HCT116 (cell line): ENCODE measurements at regions not wholly inside any gene's neighbourhood (a gene's known extent, or its start where the extent isn't known, plus 50 kb on each side); places are given as distances from the start of the nearest gene placed in this dataset.

Experiments
- ATAC-seq: fragments of 200-7000 bp; cut with Tn5 transposase; 2 replicates; pipeline ENCODE4 v1.9.1; 2020; ENCODE audit warnings: mild to moderate bottlenecking, moderate library complexity
- BruUV-seq: library from RNA; stranded (reverse); fragments of 400-500 nt; replicated peaks from 2 replicates; lab custom pipeline; 2021; lab: Mats Ljungman, UMichigan
- CTCF ChIA-PET: fragments of 300-600 bp; sonication (Branson Sonifier 250); formaldehyde crosslinking; loops from one replicate; lab custom pipeline; 2021; ENCODE audit warnings: antibody characterized with exemption; lab: Charles Lee
- POLR2A ChIA-PET: fragments of 300-600, 350-600 bp; sonication (Branson Sonifier 250); formaldehyde crosslinking; loops from one replicate; lab custom pipeline; 2021; ENCODE audit warnings: antibody characterized with exemption; lab: Charles Lee
- RAD21 ChIA-PET, 2 experiments: fragments of 300-600 bp; sonication (Branson Sonifier 250); formaldehyde crosslinking; loops; one replicate each; lab custom pipeline; 2023; ENCODE audit warnings: low total read pairs in 2 of 2; ENCODE audit not compliant: uncharacterized antibody in 2 of 2, unreplicated experiment in 2 of 2, low non-redundant PET in 1 of 2; lab: Charles Lee
- DNase-seq: peaks from one replicate; pipeline ENCODE4 v3.0.0-alpha.2; 2010; ENCODE audit warnings: low read depth, low spot score
- H2AFZ ChIP-seq: fragments of 200-600 bp; shearing (Covaris generic), sonication (generic); 2 replicates; pipeline ENCODE4 v1.6.1; 2017; ENCODE audit warnings: low read depth, mixed run types, mixed read lengths, antibody characterized with exemption, low read length; ENCODE audit not compliant: poor library complexity, severe bottlenecking
- H3K27ac ChIP-seq: 2 replicates; pipeline ENCODE4 v1.5.1; 2012; ENCODE audit warnings: low read depth, low read length
- H3K27me3 ChIP-seq: fragments of 200-600 bp; sonication (generic); 2 replicates; pipeline ENCODE4 v1.6.1; 2016; ENCODE audit warnings: mixed run types, low read length, mixed read lengths; ENCODE audit not compliant: insufficient read depth
- H3K36me3 ChIP-seq, 2 experiments: fragments of 200-500 bp in 1 of 2; fragments of 200-600 bp in 1 of 2; sonication (Bioruptor generic) in 1 of 2; sonication (generic) in 1 of 2; 2 replicates each; pipeline versions ENCODE4 v1.5.1 to v1.6.1; 2014 to 2016; ENCODE audit warnings: low read length in 2 of 2, inconsistent platforms in 1 of 2, mixed read lengths in 1 of 2, mixed run types in 1 of 2; ENCODE audit not compliant: insufficient read depth in 2 of 2, control insufficient read depth in 1 of 2
- H3K4me1 ChIP-seq, 2 experiments: fragments of 200-600 bp in 1 of 2; sonication (generic) in 1 of 2; 2 replicates each; pipeline versions ENCODE4 v1.5.1 to v1.6.1; 2012 to 2017; ENCODE audit warnings: low read length in 2 of 2, inconsistent platforms in 1 of 2, mild to moderate bottlenecking in 1 of 2, mixed read lengths in 1 of 2, mixed run types in 1 of 2, moderate library complexity in 1 of 2; ENCODE audit not compliant: insufficient read depth in 2 of 2, control insufficient read depth in 1 of 2
- H3K4me2 ChIP-seq: fragments of 200-600 bp; sonication (generic); 2 replicates; pipeline ENCODE4 v1.6.1; 2017; ENCODE audit warnings: mixed run types, low read length, mixed read lengths
- H3K4me3 ChIP-seq, 2 experiments: fragments of 200-600 bp in 1 of 2; sonication (generic) in 1 of 2; replicated peaks in 1 of 2; 2 replicates each; pipeline ENCODE4 v1.5.1; 2011 to 2016; ENCODE audit warnings: low read length in 2 of 2, control low read depth in 1 of 2, low read depth in 1 of 2, mild to moderate bottlenecking in 1 of 2, mixed read lengths in 1 of 2, mixed run types in 1 of 2
- H3K79me2 ChIP-seq: fragments of 200-600 bp; sonication (generic); 2 replicates; pipeline ENCODE4 v1.6.1; 2017; ENCODE audit warnings: mild to moderate bottlenecking, mixed run types, low read length, moderate library complexity, mixed read lengths; ENCODE audit not compliant: insufficient read depth
- H3K9ac ChIP-seq: fragments of 200-600 bp; sonication (generic); 2 replicates; pipeline ENCODE4 v1.6.1; 2016; ENCODE audit warnings: low read length, mixed read lengths
- H3K9me2 ChIP-seq: fragments of 200-600 bp; sonication (generic), shearing (Covaris generic); 2 replicates; pipeline ENCODE4 v1.6.1; 2017; ENCODE audit warnings: mixed run types, mild to moderate bottlenecking, moderate library complexity; ENCODE audit not compliant: insufficient read depth
- H3K9me3 ChIP-seq, 2 experiments: fragments of 200-500 bp in 1 of 2; fragments of 200-600 bp in 1 of 2; sonication (Bioruptor generic) in 1 of 2; sonication (generic) in 1 of 2; 2 replicates each; pipeline ENCODE4 v1.6.1; 2014 to 2017; ENCODE audit warnings: low read length in 2 of 2, mixed read lengths in 2 of 2, inconsistent platforms in 1 of 2, low read depth in 1 of 2, mild to moderate bottlenecking in 1 of 2, mixed run types in 1 of 2, moderate library complexity in 1 of 2; ENCODE audit not compliant: control insufficient read depth in 1 of 2, insufficient read depth in 1 of 2
- H4K20me1 ChIP-seq: fragments of 200-600 bp; sonication (generic), shearing (Covaris generic); 2 replicates; pipeline ENCODE4 v1.6.1; 2017; ENCODE audit warnings: mixed run types, mild to moderate bottlenecking, moderate library complexity; ENCODE audit not compliant: insufficient read depth
- CBX3 ChIP-seq: IDR thresholded peaks from 2 replicates; pipeline ENCODE4 v1.6.1; 2012; ENCODE audit warnings: low read depth
- EGR1 ChIP-seq: IDR thresholded peaks from 2 replicates; pipeline ENCODE4 v1.6.1; 2012; ENCODE audit warnings: low read depth
- EZH2phosphoT487 ChIP-seq: fragments of 200-600 bp; IDR thresholded peaks from 2 replicates; pipeline ENCODE4 v1.6.1; 2018; ENCODE audit warnings: antibody characterized with exemption, borderline replicate concordance
- FOSL1 ChIP-seq: IDR thresholded peaks from 2 replicates; pipeline ENCODE4 v1.6.1; 2012; ENCODE audit warnings: low read depth
- JUND ChIP-seq: IDR thresholded peaks from 2 replicates; pipeline ENCODE4 v1.6.1; 2012
- POLR2A ChIP-seq: IDR thresholded peaks from 2 replicates; pipeline ENCODE4 v1.7.0; 2011; ENCODE audit warnings: borderline replicate concordance; ENCODE audit not compliant: insufficient read depth, insufficient read length; ENCODE audit errors: extremely low read depth
- POLR2AphosphoS5 ChIP-seq: IDR thresholded peaks from 2 replicates; pipeline ENCODE4 v1.6.1; 2011; ENCODE audit warnings: mild to moderate bottlenecking, low read depth, low read length, moderate library complexity
- RAD21 ChIP-seq: IDR thresholded peaks from 2 replicates; pipeline ENCODE4 v1.6.1; 2012; ENCODE audit warnings: low read depth, mild to moderate bottlenecking
- SIN3A ChIP-seq: IDR thresholded peaks from 2 replicates; pipeline ENCODE4 v1.6.1; 2012; ENCODE audit warnings: low read depth
- SP1 ChIP-seq: IDR thresholded peaks from 2 replicates; pipeline ENCODE4 v1.6.1; 2012; ENCODE audit warnings: low read depth
- SRF ChIP-seq: IDR thresholded peaks from 2 replicates; pipeline ENCODE4 v1.6.1; 2012; ENCODE audit warnings: low read depth
- TCF7L2 ChIP-seq: IDR thresholded peaks from 2 replicates; pipeline ENCODE4 v1.7.0; 2011; ENCODE audit warnings: borderline replicate concordance, inconsistent platforms; ENCODE audit not compliant: insufficient read depth, insufficient read length; ENCODE audit errors: extremely low read depth
- YY1 ChIP-seq: IDR thresholded peaks from 2 replicates; pipeline ENCODE4 v1.6.1; 2011; ENCODE audit warnings: low read length, low read depth, moderate library complexity, mild to moderate bottlenecking; ENCODE audit not compliant: insufficient replicate concordance; ENCODE audit errors: extremely low read depth
- ZFX ChIP-seq: fragments of 450-650 bp; IDR thresholded peaks from 2 replicates; pipeline ENCODE4 v1.6.1; 2017
- ZNF274 ChIP-seq: fragments of 200-500 bp; sonication (Bioruptor generic); IDR thresholded peaks from 2 replicates; pipeline ENCODE4 v1.6.1; 2014; ENCODE audit warnings: mild to moderate bottlenecking, low read depth, low read length, inconsistent platforms
- intact Hi-C: fragments of 100-400 bp; cut with micrococcal nuclease; formaldehyde crosslinking; loops from 2 replicates; pipeline ENCODE4 v1.10.0; 2022
- TF ChIP-seq, protein P1 (sequence below): IDR thresholded peaks from 2 replicates; pipeline ENCODE4 v1.6.1; 2012
- TF ChIP-seq, protein P2 (sequence below), 3 experiments: fragments of 200-600 bp in 1 of 3; sonication (generic) in 1 of 3; IDR thresholded peaks in 2 of 3; conservative IDR thresholded peaks in 1 of 3; 2 replicates each; pipeline ENCODE4 v1.5.1; 2012 to 2017; ENCODE audit warnings: low read depth in 2 of 3, low read length in 2 of 3, antibody characterized with exemption in 1 of 3, borderline replicate concordance in 1 of 3, control low read depth in 1 of 3, mild to moderate bottlenecking in 1 of 3, mixed read lengths in 1 of 3, mixed run types in 1 of 3, moderate library complexity in 1 of 3; ENCODE audit not compliant: insufficient read depth in 1 of 3
- TF ChIP-seq, protein P3 (sequence below): IDR thresholded peaks from 2 replicates; pipeline ENCODE4 v1.6.1; 2012
- TF ChIP-seq, protein P4 (sequence below): IDR thresholded peaks from 2 replicates; pipeline ENCODE4 v1.6.1; 2011; ENCODE audit warnings: mild to moderate bottlenecking, low read length, moderate library complexity; ENCODE audit not compliant: insufficient replicate concordance; ENCODE audit errors: extremely low read depth
- TF ChIP-seq, protein P5 (sequence below): IDR thresholded peaks from 2 replicates; pipeline ENCODE4 v1.6.1; 2012; ENCODE audit warnings: low read depth

DNA sequence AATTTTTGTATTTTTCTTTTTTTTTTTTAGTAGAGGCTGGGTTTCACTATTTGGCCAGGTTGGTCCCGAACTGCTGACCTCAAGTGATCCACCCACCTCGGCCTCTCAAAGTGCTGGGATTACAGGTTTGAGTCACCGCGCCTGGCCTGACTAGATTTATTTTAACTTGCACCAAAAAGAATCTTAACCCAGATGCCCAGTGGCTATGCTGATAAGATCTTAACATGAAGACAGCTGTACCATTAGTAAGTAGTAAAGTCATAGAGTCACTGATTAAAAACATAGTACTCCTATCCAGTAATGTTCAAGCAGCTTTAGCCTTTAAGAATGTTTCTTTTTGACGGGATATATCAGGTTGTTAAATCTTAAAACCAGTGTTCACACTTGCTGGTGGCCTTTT lies 1061.8 kb upstream of the FLRT2 start:
- ATAC-seq (no peak), DNase-seq (no peak)
- no peaks in the 10 kb centered on the region for H3K27me3 ChIP-seq
- H3K36me3 ChIP-seq, result no peaks in the 10 kb centered on the region
- H3K4me2 ChIP-seq, result no peak overlapping the region
- H3K27ac ChIP-seq, result no peak overlapping the region
- no peak overlapping the region for H2AFZ ChIP-seq
- no peaks in the 10 kb centered on the region for H3K79me2 ChIP-seq
- no peaks in the 10 kb centered on the region; the same call in 1 of the 2 replicates for H4K20me1 ChIP-seq
- H3K9me3 ChIP-seq, result peaks cover 8% of the 10 kb centered on the region in 2 experiments; a peak in 2 of 4 replicates
- no peaks in the 10 kb centered on the region for H3K9me2 ChIP-seq
- POLR2A ChIA-PET, result no interaction called here
- TF ChIP-seq, protein P1, sequence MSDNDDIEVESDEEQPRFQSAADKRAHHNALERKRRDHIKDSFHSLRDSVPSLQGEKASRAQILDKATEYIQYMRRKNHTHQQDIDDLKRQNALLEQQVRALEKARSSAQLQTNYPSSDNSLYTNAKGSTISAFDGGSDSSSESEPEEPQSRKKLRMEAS, result no peak
- TF ChIP-seq ZNF274 (no peak), SIN3A (no peak), ZFX (no peak), YY1 (no peak), TCF7L2 (no peak), SRF (no peak), EGR1 (no peak), FOSL1 (no peak), SP1 (no peak), JUND (no peak), POLR2AphosphoS5 (no peak), POLR2A (no peak), CBX3 (no peak), RAD21 (no peak), EZH2phosphoT487 (no peak)
- TF ChIP-seq, protein P2, sequence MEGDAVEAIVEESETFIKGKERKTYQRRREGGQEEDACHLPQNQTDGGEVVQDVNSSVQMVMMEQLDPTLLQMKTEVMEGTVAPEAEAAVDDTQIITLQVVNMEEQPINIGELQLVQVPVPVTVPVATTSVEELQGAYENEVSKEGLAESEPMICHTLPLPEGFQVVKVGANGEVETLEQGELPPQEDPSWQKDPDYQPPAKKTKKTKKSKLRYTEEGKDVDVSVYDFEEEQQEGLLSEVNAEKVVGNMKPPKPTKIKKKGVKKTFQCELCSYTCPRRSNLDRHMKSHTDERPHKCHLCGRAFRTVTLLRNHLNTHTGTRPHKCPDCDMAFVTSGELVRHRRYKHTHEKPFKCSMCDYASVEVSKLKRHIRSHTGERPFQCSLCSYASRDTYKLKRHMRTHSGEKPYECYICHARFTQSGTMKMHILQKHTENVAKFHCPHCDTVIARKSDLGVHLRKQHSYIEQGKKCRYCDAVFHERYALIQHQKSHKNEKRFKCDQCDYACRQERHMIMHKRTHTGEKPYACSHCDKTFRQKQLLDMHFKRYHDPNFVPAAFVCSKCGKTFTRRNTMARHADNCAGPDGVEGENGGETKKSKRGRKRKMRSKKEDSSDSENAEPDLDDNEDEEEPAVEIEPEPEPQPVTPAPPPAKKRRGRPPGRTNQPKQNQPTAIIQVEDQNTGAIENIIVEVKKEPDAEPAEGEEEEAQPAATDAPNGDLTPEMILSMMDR (IDR thresholded peaks at IDR 0.05 in 2 of 3, conservative IDR thresholded peaks at IDR 0.05 in 1 of 3; ENCODE audit: borderline replicate concordance in 1 of 3, insufficient read depth in 1 of 3, low read depth in 2 of 3, low read length in 2 of 3), result no peak
- TF ChIP-seq, protein P3, sequence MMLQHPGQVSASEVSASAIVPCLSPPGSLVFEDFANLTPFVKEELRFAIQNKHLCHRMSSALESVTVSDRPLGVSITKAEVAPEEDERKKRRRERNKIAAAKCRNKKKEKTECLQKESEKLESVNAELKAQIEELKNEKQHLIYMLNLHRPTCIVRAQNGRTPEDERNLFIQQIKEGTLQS, result no peak
- TF ChIP-seq, protein P4, sequence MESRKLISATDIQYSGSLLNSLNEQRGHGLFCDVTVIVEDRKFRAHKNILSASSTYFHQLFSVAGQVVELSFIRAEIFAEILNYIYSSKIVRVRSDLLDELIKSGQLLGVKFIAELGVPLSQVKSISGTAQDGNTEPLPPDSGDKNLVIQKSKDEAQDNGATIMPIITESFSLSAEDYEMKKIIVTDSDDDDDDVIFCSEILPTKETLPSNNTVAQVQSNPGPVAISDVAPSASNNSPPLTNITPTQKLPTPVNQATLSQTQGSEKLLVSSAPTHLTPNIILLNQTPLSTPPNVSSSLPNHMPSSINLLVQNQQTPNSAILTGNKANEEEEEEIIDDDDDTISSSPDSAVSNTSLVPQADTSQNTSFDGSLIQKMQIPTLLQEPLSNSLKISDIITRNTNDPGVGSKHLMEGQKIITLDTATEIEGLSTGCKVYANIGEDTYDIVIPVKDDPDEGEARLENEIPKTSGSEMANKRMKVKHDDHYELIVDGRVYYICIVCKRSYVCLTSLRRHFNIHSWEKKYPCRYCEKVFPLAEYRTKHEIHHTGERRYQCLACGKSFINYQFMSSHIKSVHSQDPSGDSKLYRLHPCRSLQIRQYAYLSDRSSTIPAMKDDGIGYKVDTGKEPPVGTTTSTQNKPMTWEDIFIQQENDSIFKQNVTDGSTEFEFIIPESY, result no peak
- TF ChIP-seq, protein P5, sequence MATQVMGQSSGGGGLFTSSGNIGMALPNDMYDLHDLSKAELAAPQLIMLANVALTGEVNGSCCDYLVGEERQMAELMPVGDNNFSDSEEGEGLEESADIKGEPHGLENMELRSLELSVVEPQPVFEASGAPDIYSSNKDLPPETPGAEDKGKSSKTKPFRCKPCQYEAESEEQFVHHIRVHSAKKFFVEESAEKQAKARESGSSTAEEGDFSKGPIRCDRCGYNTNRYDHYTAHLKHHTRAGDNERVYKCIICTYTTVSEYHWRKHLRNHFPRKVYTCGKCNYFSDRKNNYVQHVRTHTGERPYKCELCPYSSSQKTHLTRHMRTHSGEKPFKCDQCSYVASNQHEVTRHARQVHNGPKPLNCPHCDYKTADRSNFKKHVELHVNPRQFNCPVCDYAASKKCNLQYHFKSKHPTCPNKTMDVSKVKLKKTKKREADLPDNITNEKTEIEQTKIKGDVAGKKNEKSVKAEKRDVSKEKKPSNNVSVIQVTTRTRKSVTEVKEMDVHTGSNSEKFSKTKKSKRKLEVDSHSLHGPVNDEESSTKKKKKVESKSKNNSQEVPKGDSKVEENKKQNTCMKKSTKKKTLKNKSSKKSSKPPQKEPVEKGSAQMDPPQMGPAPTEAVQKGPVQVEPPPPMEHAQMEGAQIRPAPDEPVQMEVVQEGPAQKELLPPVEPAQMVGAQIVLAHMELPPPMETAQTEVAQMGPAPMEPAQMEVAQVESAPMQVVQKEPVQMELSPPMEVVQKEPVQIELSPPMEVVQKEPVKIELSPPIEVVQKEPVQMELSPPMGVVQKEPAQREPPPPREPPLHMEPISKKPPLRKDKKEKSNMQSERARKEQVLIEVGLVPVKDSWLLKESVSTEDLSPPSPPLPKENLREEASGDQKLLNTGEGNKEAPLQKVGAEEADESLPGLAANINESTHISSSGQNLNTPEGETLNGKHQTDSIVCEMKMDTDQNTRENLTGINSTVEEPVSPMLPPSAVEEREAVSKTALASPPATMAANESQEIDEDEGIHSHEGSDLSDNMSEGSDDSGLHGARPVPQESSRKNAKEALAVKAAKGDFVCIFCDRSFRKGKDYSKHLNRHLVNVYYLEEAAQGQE, result no peak
- no peak overlapping the region for H3K9ac ChIP-seq
- no peak overlapping the region for H3K4me3 ChIP-seq
- H3K4me1 ChIP-seq, result no peaks in the 10 kb centered on the region
- intact Hi-C loops, result no loop called here
- BruUV-seq, result no TSS peak
- RAD21 ChIA-PET, result no interaction called here
- CTCF ChIA-PET, result no interaction called here
